ENCODE measurements at regions not wholly inside any gene's neighbourhood (a gene's known extent, or its start where the extent isn't known, plus 50 kb on each side); places are given as distances from the start of the nearest gene placed in this dataset.

DNA sequence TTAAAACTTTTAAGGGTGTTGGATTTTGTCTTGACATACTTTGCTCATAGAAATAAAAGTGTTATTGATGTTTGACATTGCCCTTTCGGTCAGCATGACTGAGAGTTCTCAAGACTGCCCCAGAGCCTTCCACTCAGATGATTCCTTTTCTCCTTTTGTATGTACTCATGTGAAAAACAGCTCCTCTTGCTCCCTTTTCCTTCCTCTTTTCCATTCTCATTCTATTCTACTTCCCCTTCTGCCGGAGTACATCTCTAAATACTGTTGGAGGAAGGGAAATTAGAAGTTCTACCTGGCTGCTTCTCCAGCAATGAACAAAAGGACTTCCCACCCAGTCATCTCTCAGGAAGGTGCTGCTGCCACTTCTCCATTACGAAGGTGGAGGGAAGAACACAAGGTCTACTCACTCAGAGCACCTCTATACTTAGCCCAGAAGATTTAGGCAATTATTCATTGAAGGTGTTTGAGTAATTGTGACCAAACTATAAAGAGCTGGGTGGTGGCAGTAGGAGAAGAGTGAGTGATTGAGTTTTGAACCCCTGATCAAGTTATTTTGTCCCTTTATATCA lies 163.8 kb upstream of the MBNL1 start:
- TF ChIP-seq, protein P1, sequence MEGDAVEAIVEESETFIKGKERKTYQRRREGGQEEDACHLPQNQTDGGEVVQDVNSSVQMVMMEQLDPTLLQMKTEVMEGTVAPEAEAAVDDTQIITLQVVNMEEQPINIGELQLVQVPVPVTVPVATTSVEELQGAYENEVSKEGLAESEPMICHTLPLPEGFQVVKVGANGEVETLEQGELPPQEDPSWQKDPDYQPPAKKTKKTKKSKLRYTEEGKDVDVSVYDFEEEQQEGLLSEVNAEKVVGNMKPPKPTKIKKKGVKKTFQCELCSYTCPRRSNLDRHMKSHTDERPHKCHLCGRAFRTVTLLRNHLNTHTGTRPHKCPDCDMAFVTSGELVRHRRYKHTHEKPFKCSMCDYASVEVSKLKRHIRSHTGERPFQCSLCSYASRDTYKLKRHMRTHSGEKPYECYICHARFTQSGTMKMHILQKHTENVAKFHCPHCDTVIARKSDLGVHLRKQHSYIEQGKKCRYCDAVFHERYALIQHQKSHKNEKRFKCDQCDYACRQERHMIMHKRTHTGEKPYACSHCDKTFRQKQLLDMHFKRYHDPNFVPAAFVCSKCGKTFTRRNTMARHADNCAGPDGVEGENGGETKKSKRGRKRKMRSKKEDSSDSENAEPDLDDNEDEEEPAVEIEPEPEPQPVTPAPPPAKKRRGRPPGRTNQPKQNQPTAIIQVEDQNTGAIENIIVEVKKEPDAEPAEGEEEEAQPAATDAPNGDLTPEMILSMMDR (IDR thresholded peaks at IDR 0.05; ENCODE audit: low read depth, low read length, poor library complexity, severe bottlenecking): no peak
- TF ChIP-seq EZH2phosphoT487 (IDR thresholded peaks at IDR 0.05; ENCODE audit: borderline replicate concordance, low read length): no peak
